DOHH2 (cell line): ENCODE measurements at regions not wholly inside any gene's neighbourhood (a gene's known extent, or its start where the extent isn't known, plus 50 kb on each side); places are given as distances from the start of the nearest gene placed in this dataset.

Experiments
- H3F3A ChIP-seq: fragments of 200-600 bp; sonication (generic), shearing (Covaris generic); 2 replicates; pipeline ENCODE4 v1.6.0; 2016; ENCODE audit warnings: antibody characterized with exemption, mild to moderate bottlenecking; ENCODE audit not compliant: control insufficient read depth, insufficient read depth
- H3K27ac ChIP-seq: fragments of 200-600 bp; sonication (generic); 2 replicates; pipeline ENCODE4 v1.5.1; 2014; ENCODE audit warnings: low read depth, mild to moderate bottlenecking, low read length, moderate library complexity
- H3K27me3 ChIP-seq: fragments of 200-600 bp; sonication (generic); 2 replicates; pipeline ENCODE4 v1.6.1; 2014; ENCODE audit warnings: mild to moderate bottlenecking, low read length, mixed read lengths; ENCODE audit not compliant: control insufficient read depth
- H3K36me3 ChIP-seq: fragments of 200-600 bp; sonication (generic); 2 replicates; pipeline ENCODE4 v1.6.1; 2014; ENCODE audit warnings: mild to moderate bottlenecking, low read length, moderate library complexity, mixed read lengths; ENCODE audit not compliant: control insufficient read depth
- H3K4me1 ChIP-seq: fragments of 200-600 bp; sonication (generic); 2 replicates; pipeline ENCODE4 v1.6.1; 2014; ENCODE audit warnings: mild to moderate bottlenecking, low read length, mixed read lengths; ENCODE audit not compliant: control insufficient read depth
- H3K4me2 ChIP-seq: fragments of 200-600 bp; sonication (generic); 2 replicates; pipeline ENCODE4 v1.6.0; 2014; ENCODE audit warnings: mild to moderate bottlenecking, low read length, moderate library complexity
- H3K4me3 ChIP-seq: fragments of 200-600 bp; sonication (generic); 2 replicates; pipeline ENCODE4 v1.5.1; 2014; ENCODE audit warnings: mild to moderate bottlenecking, low read length, mixed read lengths
- H3K79me2 ChIP-seq: fragments of 200-600 bp; sonication (generic); 2 replicates; pipeline ENCODE4 v1.6.1; 2014; ENCODE audit warnings: mild to moderate bottlenecking, low read length, mixed read lengths; ENCODE audit not compliant: control insufficient read depth
- H3K9me2 ChIP-seq: fragments of 200-600 bp; sonication (generic); replicated peaks from 2 replicates; pipeline ENCODE4 v1.6.1; 2014; ENCODE audit warnings: mild to moderate bottlenecking, low read length, mixed read lengths; ENCODE audit not compliant: control insufficient read depth
- H3K9me3 ChIP-seq: fragments of 200-600 bp; sonication (generic); 2 replicates; pipeline ENCODE4 v1.6.1; 2014; ENCODE audit warnings: antibody characterized with exemption, low read length, mixed read lengths; ENCODE audit not compliant: control insufficient read depth, insufficient read depth
- H4K20me1 ChIP-seq: fragments of 200-600 bp; sonication (generic); 2 replicates; pipeline ENCODE4 v1.6.0; 2014; ENCODE audit warnings: low read depth, mild to moderate bottlenecking, antibody characterized with exemption, low read length, moderate library complexity; ENCODE audit not compliant: control insufficient read depth, insufficient read depth
- CTCF ChIP-seq: fragments of 200-600 bp; sonication (generic); IDR thresholded peaks from one replicate; pipeline ENCODE4 v1.5.1; 2014; ENCODE audit warnings: antibody characterized with exemption, mild to moderate bottlenecking, low read depth, low read length; ENCODE audit not compliant: poor library complexity, severe bottlenecking
- EZH2phosphoT487 ChIP-seq: fragments of 200-600 bp; sonication (generic); IDR thresholded peaks from 2 replicates; pipeline ENCODE4 v1.6.1; 2017; ENCODE audit warnings: borderline replicate concordance, mild to moderate bottlenecking, antibody characterized with exemption, low read length, moderate library complexity, mixed read lengths

- Histone ChIP-seq H3K27ac (no peak overlapping the region), H3K27me3 (no peaks in the 10 kb centered on the region), H3K36me3 (no peaks in the 10 kb centered on the region), H3F3A (no peaks in the 10 kb centered on the region), H3K9me3 (no peaks in the 10 kb centered on the region), H3K4me3 (no peak overlapping the region), H3K4me2 (no peak overlapping the region), H4K20me1 (no peaks in the 10 kb centered on the region), H3K4me1 (no peaks in the 10 kb centered on the region), H3K9me2 (no peaks in the 10 kb centered on the region), H3K79me2 (no peaks in the 10 kb centered on the region)
- TF ChIP-seq CTCF = no peak
- no peak for TF ChIP-seq EZH2phosphoT487
Measured at GRCh38 chr18:71238974-71239624, 950.3 kb downstream of the SOCS6 start.

- Histone ChIP-seq H3K4me1 (no peaks in the 10 kb centered on the region), H3K27ac (no peak overlapping the region), H4K20me1 (no peaks in the 10 kb centered on the region), H3K9me2 (no peaks in the 10 kb centered on the region), H3K36me3 (no peaks in the 10 kb centered on the region), H3K4me2 (no peak overlapping the region), H3K79me2 (no peaks in the 10 kb centered on the region), H3K4me3 (no peak overlapping the region), H3K27me3 (no peaks in the 10 kb centered on the region), H3K9me3 (no peaks in the 10 kb centered on the region), H3F3A (no peaks in the 10 kb centered on the region)
- TF ChIP-seq CTCF (no peak), EZH2phosphoT487 (no peak)
Measured at GRCh38 chr18:71237641-71238040, 948.8 kb downstream of the SOCS6 start.

- Histone ChIP-seq H3K36me3 (no peaks in the 10 kb centered on the region), H3K27ac (no peak overlapping the region), H3K4me3 (no peak overlapping the region), H3K79me2 (no peaks in the 10 kb centered on the region), H3K4me1 (no peaks in the 10 kb centered on the region), H4K20me1 (no peaks in the 10 kb centered on the region), H3K27me3 (no peaks in the 10 kb centered on the region), H3F3A (no peaks in the 10 kb centered on the region), H3K9me3 (no peaks in the 10 kb centered on the region), H3K4me2 (no peak overlapping the region), H3K9me2 (no peaks in the 10 kb centered on the region)
- TF ChIP-seq EZH2phosphoT487 (no peak), CTCF (no peak)
Measured at GRCh38 chr18:71233177-71233576, 944.3 kb downstream of the SOCS6 start.
